Glutamatergic neuron (in vitro differentiated cells): ENCODE measurements at regions not wholly inside any gene's neighbourhood (a gene's known extent, or its start where the extent isn't known, plus 50 kb on each side); places are given as distances from the start of the nearest gene placed in this dataset.

Experiments used
- DNase-seq: peaks from one replicate; pipeline ENCODE4 v3.0.0; 2022
- H3K27ac Mint-ChIP-seq: one replicate; pipeline ENCODE4 v1.8.0; 2020; ENCODE audit warnings: mild to moderate bottlenecking, mixed read lengths, inconsistent platforms; ENCODE audit not compliant: unreplicated experiment
- H3K27me3 Mint-ChIP-seq: one replicate; pipeline ENCODE4 v1.8.0; 2020; ENCODE audit warnings: mild to moderate bottlenecking, moderate library complexity, mixed read lengths, inconsistent platforms; ENCODE audit not compliant: unreplicated experiment
- H3K36me3 Mint-ChIP-seq: one replicate; pipeline ENCODE4 v1.8.0; 2020; ENCODE audit warnings: mild to moderate bottlenecking, mixed read lengths, inconsistent platforms; ENCODE audit not compliant: unreplicated experiment
- H3K4me1 Mint-ChIP-seq: one replicate; pipeline ENCODE4 v1.8.0; 2020; ENCODE audit warnings: mild to moderate bottlenecking, low read depth, mixed read lengths, inconsistent platforms; ENCODE audit not compliant: unreplicated experiment
- H3K4me3 Mint-ChIP-seq: one replicate; pipeline ENCODE4 v1.8.0; 2020; ENCODE audit warnings: mild to moderate bottlenecking, mixed read lengths, inconsistent platforms; ENCODE audit not compliant: unreplicated experiment
- H3K9me3 Mint-ChIP-seq: one replicate; pipeline ENCODE4 v1.8.0; 2020; ENCODE audit warnings: mild to moderate bottlenecking, moderate library complexity, mixed read lengths, inconsistent platforms; ENCODE audit not compliant: unreplicated experiment
- TF ChIP-seq, protein P1 (sequence below): fragments of 200-600 bp; sonication (generic); IDR thresholded peaks from one replicate; pipeline ENCODE4 v1.5.0; 2021; ENCODE audit not compliant: partially characterized antibody, unreplicated experiment

- Mint-ChIP-seq H3K36me3 (peaks cover 6% of the 10 kb centered on the region), H3K27me3 (peaks cover 1% of the 10 kb centered on the region), H3K9me3 (no peaks in the 10 kb centered on the region), H3K27ac (no peak overlapping the region), H3K4me3 (no peak overlapping the region), H3K4me1 (no peaks in the 10 kb centered on the region)
- TF ChIP-seq, protein P1, sequence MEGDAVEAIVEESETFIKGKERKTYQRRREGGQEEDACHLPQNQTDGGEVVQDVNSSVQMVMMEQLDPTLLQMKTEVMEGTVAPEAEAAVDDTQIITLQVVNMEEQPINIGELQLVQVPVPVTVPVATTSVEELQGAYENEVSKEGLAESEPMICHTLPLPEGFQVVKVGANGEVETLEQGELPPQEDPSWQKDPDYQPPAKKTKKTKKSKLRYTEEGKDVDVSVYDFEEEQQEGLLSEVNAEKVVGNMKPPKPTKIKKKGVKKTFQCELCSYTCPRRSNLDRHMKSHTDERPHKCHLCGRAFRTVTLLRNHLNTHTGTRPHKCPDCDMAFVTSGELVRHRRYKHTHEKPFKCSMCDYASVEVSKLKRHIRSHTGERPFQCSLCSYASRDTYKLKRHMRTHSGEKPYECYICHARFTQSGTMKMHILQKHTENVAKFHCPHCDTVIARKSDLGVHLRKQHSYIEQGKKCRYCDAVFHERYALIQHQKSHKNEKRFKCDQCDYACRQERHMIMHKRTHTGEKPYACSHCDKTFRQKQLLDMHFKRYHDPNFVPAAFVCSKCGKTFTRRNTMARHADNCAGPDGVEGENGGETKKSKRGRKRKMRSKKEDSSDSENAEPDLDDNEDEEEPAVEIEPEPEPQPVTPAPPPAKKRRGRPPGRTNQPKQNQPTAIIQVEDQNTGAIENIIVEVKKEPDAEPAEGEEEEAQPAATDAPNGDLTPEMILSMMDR = no peak
- DNase-seq = no peak
Measured at GRCh38 chr19:28619816-28620429, 593.0 kb downstream of the UQCRFS1 start.

DNA sequence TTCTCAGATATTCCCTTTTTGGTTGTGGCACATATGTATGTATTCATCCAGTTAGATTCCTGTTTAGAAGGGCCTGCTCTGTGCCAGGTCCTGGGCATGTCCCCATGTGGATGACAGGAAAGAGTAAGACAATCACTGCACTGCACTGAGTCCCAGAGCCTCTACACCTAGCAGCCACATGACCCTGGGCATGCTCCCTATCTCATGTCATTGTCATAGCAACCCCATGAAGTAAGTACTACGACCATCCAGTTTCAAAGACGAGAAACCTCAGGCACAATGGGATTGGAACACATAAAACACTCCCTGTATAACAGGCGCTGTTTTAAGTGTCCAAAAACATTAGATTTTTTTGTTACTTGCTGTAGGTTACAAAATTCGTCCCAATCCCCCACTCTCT is 594.4 kb downstream of the UQCRFS1 start:
- Mint-ChIP-seq H3K9me3 (no peaks in the 10 kb centered on the region), H3K27ac (no peak overlapping the region), H3K4me1 (no peaks in the 10 kb centered on the region), H3K27me3 (peaks cover 1% of the 10 kb centered on the region), H3K4me3 (no peak overlapping the region), H3K36me3 (peaks cover 15% of the 10 kb centered on the region)
- no peak for DNase-seq
- TF ChIP-seq, protein P1 = no peak

DNA sequence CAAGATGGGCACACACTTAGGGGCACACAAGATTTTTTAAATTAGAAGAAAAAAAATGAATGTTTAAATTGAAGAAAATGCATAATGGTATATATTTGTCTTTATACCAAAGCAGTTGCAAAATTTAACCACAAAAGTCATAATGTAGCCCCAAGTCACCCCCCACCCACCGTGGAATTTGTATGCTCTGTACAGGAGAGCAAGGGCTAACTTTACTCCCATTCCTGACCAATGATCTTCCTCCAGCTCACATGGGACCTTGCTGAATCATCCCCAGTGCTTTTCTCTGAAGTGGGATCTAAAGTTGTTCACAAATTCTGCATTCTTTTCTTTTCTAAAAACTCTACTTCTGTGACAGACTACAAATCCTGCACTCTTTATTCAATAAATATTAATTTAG is 597.0 kb downstream of the UQCRFS1 start:
- H3K4me3 Mint-ChIP-seq = no peak overlapping the region
- no peaks in the 10 kb centered on the region for H3K9me3 Mint-ChIP-seq
- H3K27me3 Mint-ChIP-seq = peaks cover 1% of the 10 kb centered on the region
- H3K27ac Mint-ChIP-seq = no peak overlapping the region
- DNase-seq = no peak
- H3K4me1 Mint-ChIP-seq = no peaks in the 10 kb centered on the region
- H3K36me3 Mint-ChIP-seq = peaks cover 15% of the 10 kb centered on the region
- TF ChIP-seq, protein P1 = no peak

- Mint-ChIP-seq H3K4me3 (no peak overlapping the region), H3K36me3 (peaks cover 15% of the 10 kb centered on the region), H3K4me1 (no peaks in the 10 kb centered on the region), H3K27me3 (peaks cover 1% of the 10 kb centered on the region), H3K27ac (no peak overlapping the region), H3K9me3 (no peaks in the 10 kb centered on the region)
- no peak for DNase-seq
- TF ChIP-seq, protein P1 = no peak
Measured at GRCh38 chr19:28615546-28615916, 597.4 kb downstream of the UQCRFS1 start.

DNA sequence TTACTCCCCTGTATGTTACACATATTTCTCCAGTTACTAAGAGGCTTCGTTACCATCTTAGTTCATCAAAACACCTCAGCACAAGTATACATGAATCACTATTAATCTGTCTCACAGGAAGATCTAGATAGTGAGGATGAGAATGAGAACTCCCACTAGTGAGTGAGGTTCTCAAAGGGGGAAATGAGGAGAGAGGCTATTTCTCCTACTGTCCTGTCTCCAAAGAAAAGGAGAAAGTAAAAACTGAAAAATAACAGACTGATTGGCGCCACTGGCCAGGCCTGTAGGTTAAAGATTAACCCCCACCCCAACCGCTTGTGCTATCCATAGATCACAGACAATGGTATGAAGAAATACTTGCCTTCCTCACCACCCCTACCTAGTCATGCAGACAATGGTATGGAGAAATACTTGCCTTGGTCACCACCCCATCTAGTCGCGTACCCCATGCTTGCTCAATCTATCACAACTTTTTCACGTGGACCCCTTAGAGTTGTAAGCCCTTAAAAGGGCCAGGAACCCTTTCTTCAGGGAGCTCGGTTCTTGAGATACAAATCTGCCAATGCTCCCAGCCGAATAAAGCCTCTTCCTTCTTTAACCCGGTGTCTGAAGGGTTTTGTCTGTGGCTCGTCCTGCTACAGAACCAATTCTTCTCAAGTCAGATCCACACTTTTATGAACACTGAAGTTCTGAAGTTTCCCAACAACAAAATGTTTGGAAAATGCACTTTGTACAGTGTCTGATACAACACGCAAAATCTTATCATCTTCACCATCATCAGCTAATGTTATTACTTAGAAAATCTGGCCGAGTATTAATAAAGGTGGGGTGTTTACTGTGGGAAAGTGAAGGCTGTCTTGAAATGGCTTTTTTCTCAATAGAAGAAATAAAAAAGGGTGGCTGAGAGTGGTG is 598.1 kb downstream of the UQCRFS1 start:
- no peaks in the 10 kb centered on the region for H3K4me1 Mint-ChIP-seq
- H3K27me3 Mint-ChIP-seq = peaks cover 1% of the 10 kb centered on the region
- TF ChIP-seq, protein P1 = no peak
- H3K9me3 Mint-ChIP-seq = no peaks in the 10 kb centered on the region
- DNase-seq = no peak
- no peak overlapping the region for H3K4me3 Mint-ChIP-seq
- peaks cover 15% of the 10 kb centered on the region for H3K36me3 Mint-ChIP-seq
- no peak overlapping the region for H3K27ac Mint-ChIP-seq
